GM10266 (cell line): ENCODE measurements at regions not wholly inside any gene's neighbourhood (a gene's known extent, or its start where the extent isn't known, plus 50 kb on each side); places are given as distances from the start of the nearest gene placed in this dataset.
"Not testable (repeated sequence)": the region's sequence is repeated elsewhere in the genome, so short reads cannot be mapped to it uniquely, and the experiment has no call there.

ENCODE experiments used
- DNase-seq: peaks from one replicate; pipeline ENCODE4 v3.0.0; 2012; ENCODE audit errors: extremely low spot score
- CTCF ChIP-seq: IDR thresholded peaks from 2 replicates; pipeline ENCODE4 v1.5.1; 2012; ENCODE audit warnings: mild to moderate bottlenecking, low read depth; ENCODE audit not compliant: control insufficient read depth, insufficient read depth; ENCODE audit errors: missing control alignments

- no peak for DNase-seq
- TF ChIP-seq CTCF, result no peak
Observed at GRCh38 chr12:30548203-30548602, 147.5 kb downstream of the IPO8 start.

GRCh38 chr12:30546121-30546520 lies 149.5 kb downstream of the IPO8 start:
- TF ChIP-seq CTCF, result no peak
- no peak for DNase-seq

GRCh38 chr12:30544704-30545103 lies 151.0 kb downstream of the IPO8 start:
- DNase-seq, result not testable (repeated sequence)

- no peak for DNase-seq
- TF ChIP-seq CTCF, result no peak
Observed at GRCh38 chr12:30537228-30537627, 158.4 kb downstream of the IPO8 start.

GRCh38 chr12:30533558-30534265 lies 162.0 kb downstream of the IPO8 start:
- TF ChIP-seq CTCF, result no peak
- no peak for DNase-seq

GRCh38 chr12:30531731-30532678 lies 163.7 kb downstream of the IPO8 start:
- no peak for TF ChIP-seq CTCF
- no peak for DNase-seq

GRCh38 chr12:30529489-30530269 lies 166.0 kb downstream of the IPO8 start:
- no peak for DNase-seq
- no peak for TF ChIP-seq CTCF
